OCI-LY3 (cell line): ENCODE measurements at regions not wholly inside any gene's neighbourhood (a gene's known extent, or its start where the extent isn't known, plus 50 kb on each side); places are given as distances from the start of the nearest gene placed in this dataset.

Source experiments
- H2AFZ ChIP-seq: fragments of 200-600, 300-600 bp; shearing (Covaris generic); 2 replicates; pipeline ENCODE4 v1.6.0; 2014; ENCODE audit warnings: antibody characterized with exemption, low read depth, low read length
- H3K27ac ChIP-seq: fragments of 200-600, 300-600 bp; sonication (generic); 2 replicates; pipeline ENCODE4 v1.5.1; 2014; ENCODE audit warnings: mild to moderate bottlenecking, low read length, moderate library complexity, mixed read lengths
- H3K27me3 ChIP-seq: fragments of 200-600, 300-600 bp; sonication (generic); 2 replicates; pipeline ENCODE4 v1.6.1; 2014; ENCODE audit warnings: low read depth, low read length, mixed read lengths
- H3K36me3 ChIP-seq: fragments of 200-600, 300-600 bp; sonication (generic); replicated peaks from 2 replicates; pipeline ENCODE3; 2014; ENCODE audit warnings: low read depth, low read length, mixed read lengths
- H3K4me1 ChIP-seq: fragments of 300-600, 200-600 bp; sonication (generic); 2 replicates; pipeline ENCODE4 v1.6.1; 2014; ENCODE audit warnings: low read length, mixed read lengths
- H3K4me2 ChIP-seq: fragments of 200-600, 300-600 bp; sonication (generic); 2 replicates; pipeline ENCODE4 v1.6.1; 2014; ENCODE audit warnings: low read length, mixed read lengths
- H3K4me3 ChIP-seq: fragments of 300-600, 200-600 bp; sonication (generic); 2 replicates; pipeline ENCODE4 v1.5.1; 2014; ENCODE audit warnings: antibody characterized with exemption, mild to moderate bottlenecking, low read length, moderate library complexity
- H3K79me2 ChIP-seq: fragments of 300-600, 200-600 bp; shearing (Covaris generic); 2 replicates; pipeline ENCODE4 v1.6.1; 2014; ENCODE audit warnings: mild to moderate bottlenecking, low read length, mixed read lengths
- H3K9ac ChIP-seq: fragments of 300-600, 200-600 bp; shearing (Covaris generic); 2 replicates; pipeline ENCODE4 v1.6.0; 2014; ENCODE audit warnings: mild to moderate bottlenecking, low read length, moderate library complexity
- H3K9me3 ChIP-seq: fragments of 200-600, 300-600 bp; shearing (Covaris generic); 2 replicates; pipeline ENCODE4 v1.6.1; 2014; ENCODE audit warnings: low read length, mixed read lengths; ENCODE audit not compliant: insufficient read depth
- H4K20me1 ChIP-seq: fragments of 200-600, 300-600 bp; sonication (generic); 2 replicates; pipeline ENCODE4 v1.6.1; 2016; ENCODE audit warnings: low read length, mixed read lengths; ENCODE audit not compliant: insufficient read depth
- CTCF ChIP-seq: fragments of 200-600, 300-600 bp; sonication (generic); IDR thresholded peaks from 2 replicates; pipeline ENCODE4 v1.5.1; 2014; ENCODE audit warnings: antibody characterized with exemption, low read length, low read depth
- EZH2phosphoT487 ChIP-seq: fragments of 200-600 bp; shearing (Covaris generic); IDR thresholded peaks from 2 replicates; pipeline ENCODE4 v1.6.1; 2018; ENCODE audit warnings: antibody characterized with exemption, mixed run types, low read depth

- no peaks in the 10 kb centered on the region for H3K9me3 ChIP-seq
- no peak for TF ChIP-seq EZH2phosphoT487
- no peak for TF ChIP-seq CTCF
- H3K9ac ChIP-seq: no peak overlapping the region
- no peak overlapping the region for H3K4me2 ChIP-seq
- no peak overlapping the region for H2AFZ ChIP-seq
- no peaks in the 10 kb centered on the region for H3K79me2 ChIP-seq
- no peaks in the 10 kb centered on the region for H3K27me3 ChIP-seq
- H3K4me3 ChIP-seq: no peak overlapping the region
- peaks cover 6% of the 10 kb centered on the region; the same call in 1 of the 2 replicates for H3K4me1 ChIP-seq
- H3K27ac ChIP-seq: no peak overlapping the region
- no peaks in the 10 kb centered on the region for H3K36me3 ChIP-seq
- H4K20me1 ChIP-seq: no peaks in the 10 kb centered on the region
Observed at GRCh38 chr2:52918551-52918950, 849.1 kb upstream of the CHAC2 start.

GRCh38 chr2:52916981-52917380 lies 850.6 kb upstream of the CHAC2 start:
- TF ChIP-seq EZH2phosphoT487: no peak
- no peak for TF ChIP-seq CTCF
- no peak overlapping the region for H3K4me3 ChIP-seq
- H3K27me3 ChIP-seq: no peaks in the 10 kb centered on the region
- H3K9me3 ChIP-seq: no peaks in the 10 kb centered on the region
- no peak overlapping the region for H3K9ac ChIP-seq
- no peaks in the 10 kb centered on the region for H3K36me3 ChIP-seq
- H4K20me1 ChIP-seq: no peaks in the 10 kb centered on the region
- H3K4me1 ChIP-seq: peaks cover 6% of the 10 kb centered on the region; the same call in 1 of the 2 replicates
- no peaks in the 10 kb centered on the region for H3K79me2 ChIP-seq
- no peak overlapping the region for H3K27ac ChIP-seq
- no peak overlapping the region for H2AFZ ChIP-seq
- no peak overlapping the region for H3K4me2 ChIP-seq

- Histone ChIP-seq H2AFZ (no peak overlapping the region), H3K9me3 (peaks cover 9% of the 10 kb centered on the region; the same call in 1 of the 2 replicates), H3K4me2 (no peak overlapping the region), H4K20me1 (no peaks in the 10 kb centered on the region), H3K79me2 (no peaks in the 10 kb centered on the region), H3K27me3 (no peaks in the 10 kb centered on the region), H3K9ac (no peak overlapping the region), H3K4me1 (peaks cover 9% of the 10 kb centered on the region), H3K4me3 (no peak overlapping the region), H3K36me3 (no peaks in the 10 kb centered on the region), H3K27ac (no peak overlapping the region)
- no peak for TF ChIP-seq CTCF
Observed at GRCh38 chr2:52904355-52904891, 863.2 kb upstream of the CHAC2 start.

- no peaks in the 10 kb centered on the region for H3K27me3 ChIP-seq
- H2AFZ ChIP-seq: no peak overlapping the region
- TF ChIP-seq EZH2phosphoT487 (no peak), CTCF (no peak)
- peaks cover 21% of the 10 kb centered on the region; the same call in 1 of the 2 replicates for H3K9me3 ChIP-seq
- no peak overlapping the region for H3K9ac ChIP-seq
- H3K4me2 ChIP-seq: no peak overlapping the region
- no peaks in the 10 kb centered on the region for H3K4me1 ChIP-seq
- H3K79me2 ChIP-seq: no peaks in the 10 kb centered on the region
- H3K36me3 ChIP-seq: no peaks in the 10 kb centered on the region
- H3K27ac ChIP-seq: no peak overlapping the region
- H4K20me1 ChIP-seq: no peaks in the 10 kb centered on the region
- H3K4me3 ChIP-seq: no peak overlapping the region
Observed at GRCh38 chr2:52897511-52898044, 870.0 kb upstream of the CHAC2 start.
